ENCODE measurements at regions not wholly inside any gene's neighbourhood (a gene's known extent, or its start where the extent isn't known, plus 50 kb on each side); places are given as distances from the start of the nearest gene placed in this dataset.

DNA sequence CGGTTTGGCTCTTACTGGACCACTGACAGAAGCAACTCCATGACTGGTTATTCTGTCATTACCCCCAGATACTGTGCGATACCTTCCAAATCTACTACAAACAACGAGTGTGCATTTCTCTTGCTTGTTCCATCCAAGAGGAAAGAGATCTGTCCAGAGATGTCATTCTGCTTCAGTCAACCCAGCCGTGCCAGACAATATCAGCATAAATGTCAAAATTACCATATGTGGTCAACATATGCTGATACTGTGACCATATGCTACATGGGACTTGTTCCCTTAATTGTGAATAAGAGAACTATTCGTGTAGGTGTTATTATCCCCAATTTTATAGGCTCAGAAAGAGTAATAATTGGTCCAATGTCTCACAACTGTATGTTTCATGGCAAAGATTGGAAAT lies 143.2 kb upstream of the PRSS1 start:
- intact Hi-C loops (cut with micrococcal nuclease): no loop called here

DNA sequence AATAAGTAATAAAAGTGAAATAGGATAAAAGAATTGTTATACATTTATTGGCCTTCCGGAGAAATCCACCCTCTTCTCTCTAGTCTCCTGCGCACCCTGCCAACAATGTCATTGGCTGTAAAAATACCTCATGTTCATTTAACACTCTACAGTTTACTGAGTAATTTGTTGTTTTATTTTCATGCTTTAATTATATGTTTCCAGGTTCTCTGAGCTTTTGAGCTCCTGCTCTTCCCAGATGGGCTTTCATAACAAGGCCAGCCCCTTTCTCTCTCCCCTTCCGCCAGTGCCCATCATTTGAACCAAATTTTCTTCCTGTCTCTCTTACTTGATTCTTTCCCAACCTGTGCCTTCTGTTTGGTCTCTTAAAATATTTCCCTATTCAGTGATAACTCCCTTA lies 144.6 kb upstream of the PRSS1 start:
- intact Hi-C loops (cut with micrococcal nuclease): loop anchor here (1.0 to 5.0 kb wide), 7 partner anchors 21 to 611 kb away; no protein-coding TSS in a partner anchor

GRCh38 chr7:142603870-142604448 lies 145.3 kb upstream of the PRSS1 start:
- intact Hi-C loops (cut with micrococcal nuclease): loop anchor here (1.0 to 5.0 kb wide), 7 partner anchors 21 to 611 kb away; no protein-coding TSS in a partner anchor

- intact Hi-C loops (cut with micrococcal nuclease): loop anchor here (5.0 kb wide), 1 partner anchor 45 kb away; no protein-coding TSS in a partner anchor
Observed at GRCh38 chr7:142602756-142603155, 146.5 kb upstream of the PRSS1 start.

- intact Hi-C loops (cut with micrococcal nuclease): loop anchor here (5.0 kb wide), 1 partner anchor 45 kb away; no protein-coding TSS in a partner anchor
Observed at GRCh38 chr7:142602183-142602582, 147.1 kb upstream of the PRSS1 start.

GRCh38 chr7:142598297-142598696 lies 151.0 kb upstream of the PRSS1 start:
- intact Hi-C loops (cut with micrococcal nuclease): no loop called here

DNA sequence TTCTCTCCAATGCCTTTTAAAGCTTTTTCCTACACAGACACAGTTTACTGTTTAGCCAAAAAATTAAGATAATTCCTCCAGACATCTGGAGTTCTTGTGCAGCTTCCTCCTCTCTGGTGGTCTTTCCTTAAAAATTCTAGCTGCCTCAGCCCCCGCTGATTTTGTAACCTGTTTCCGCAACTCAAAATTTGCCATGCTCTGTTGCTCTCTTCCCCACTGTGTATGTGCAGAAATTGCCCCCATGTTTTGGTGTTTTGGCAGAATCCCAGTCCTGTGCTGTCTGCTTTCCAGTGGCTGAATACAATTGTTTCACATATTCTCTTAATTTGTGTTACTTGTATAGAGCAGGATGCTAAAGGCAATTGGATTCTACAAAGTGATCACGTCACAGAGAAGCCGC lies 151.7 kb upstream of the PRSS1 start:
- intact Hi-C loops (cut with micrococcal nuclease): no loop called here

DNA sequence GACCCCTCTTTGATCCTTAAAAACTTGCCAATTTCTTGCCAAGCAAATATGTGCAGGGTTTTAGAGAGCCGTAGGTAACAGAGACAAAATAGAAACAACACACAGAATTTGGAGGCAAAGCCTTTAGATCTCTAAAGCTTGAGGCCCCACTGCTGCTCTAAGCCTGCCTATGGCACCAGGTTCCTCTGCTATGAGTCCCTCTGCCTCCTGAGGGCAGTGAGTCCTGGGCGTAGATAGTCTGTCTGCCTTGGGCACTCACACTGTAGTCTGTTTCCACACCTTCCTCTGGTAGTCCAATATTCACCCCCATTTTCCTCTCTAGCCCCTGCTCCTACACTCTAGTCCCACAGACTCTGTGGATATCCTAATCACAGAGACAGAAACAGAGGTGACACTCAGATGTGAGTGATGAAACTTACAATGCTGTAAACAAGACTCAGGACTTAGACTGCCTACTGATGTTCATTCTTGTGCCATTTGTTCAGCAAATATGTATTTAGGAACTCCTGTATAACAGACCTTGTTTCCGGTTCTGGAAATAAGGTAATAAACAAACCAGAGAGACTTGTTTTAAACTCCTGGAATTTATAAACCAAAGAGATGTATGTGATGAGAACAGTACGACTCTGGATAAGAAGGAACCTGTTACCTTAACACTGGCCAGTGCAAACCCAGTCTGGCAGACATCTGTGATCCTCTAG lies 153.3 kb upstream of the PRSS1 start:
- intact Hi-C loops (cut with micrococcal nuclease): no loop called here

GRCh38 chr7:142594078-142594477 lies 155.2 kb upstream of the PRSS1 start:
- intact Hi-C loops (cut with micrococcal nuclease): no loop called here

DNA sequence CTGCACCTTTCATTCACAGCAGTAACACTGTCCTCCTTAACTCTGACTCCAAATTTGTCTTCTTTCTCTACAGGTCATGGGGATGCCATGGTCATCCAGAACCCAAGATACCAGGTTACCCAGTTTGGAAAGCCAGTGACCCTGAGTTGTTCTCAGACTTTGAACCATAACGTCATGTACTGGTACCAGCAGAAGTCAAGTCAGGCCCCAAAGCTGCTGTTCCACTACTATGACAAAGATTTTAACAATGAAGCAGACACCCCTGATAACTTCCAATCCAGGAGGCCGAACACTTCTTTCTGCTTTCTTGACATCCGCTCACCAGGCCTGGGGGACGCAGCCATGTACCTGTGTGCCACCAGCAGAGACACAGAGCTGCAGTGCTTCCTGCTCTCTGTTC lies 156.2 kb upstream of the PRSS1 start:
- intact Hi-C loops (cut with micrococcal nuclease): no loop called here

- intact Hi-C loops (cut with micrococcal nuclease): no loop called here
Observed at GRCh38 chr7:142592664-142593063, 156.6 kb upstream of the PRSS1 start.

- intact Hi-C loops (cut with micrococcal nuclease): no loop called here
Observed at GRCh38 chr7:142592231-142592630, 157.0 kb upstream of the PRSS1 start.

GRCh38 chr7:142590830-142591457 lies 158.3 kb upstream of the PRSS1 start:
- intact Hi-C loops (cut with micrococcal nuclease): no loop called here

- intact Hi-C loops (cut with micrococcal nuclease): no loop called here
Observed at GRCh38 chr7:142590077-142590476, 159.2 kb upstream of the PRSS1 start.

DNA sequence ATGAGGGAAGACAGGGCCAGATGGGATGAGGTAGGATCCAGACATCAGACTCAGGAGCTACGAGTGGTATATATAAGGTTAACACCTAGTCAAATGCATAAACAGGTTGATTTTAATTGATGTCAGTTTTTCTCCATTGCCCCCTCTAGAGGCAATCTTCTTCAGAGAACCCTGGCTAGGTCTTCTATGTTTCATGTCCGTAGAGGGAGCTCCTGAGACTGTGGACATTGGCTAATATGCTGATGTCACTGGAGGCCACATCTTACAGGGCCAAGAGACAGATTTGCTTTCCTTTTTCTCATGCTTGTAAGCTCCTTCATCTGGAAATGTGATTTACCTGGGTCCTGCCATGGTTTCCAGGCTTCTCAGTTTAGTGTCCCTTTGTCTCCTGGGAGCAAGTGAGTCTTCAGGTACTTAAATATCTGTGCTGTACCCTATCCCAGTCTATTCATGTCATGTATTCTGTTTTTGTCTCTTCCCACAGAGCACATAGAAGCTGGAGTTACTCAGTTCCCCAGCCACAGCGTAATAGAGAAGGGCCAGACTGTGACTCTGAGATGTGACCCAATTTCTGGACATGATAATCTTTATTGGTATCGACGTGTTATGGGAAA lies 161.6 kb upstream of the PRSS1 start:
- intact Hi-C loops (cut with micrococcal nuclease): loop anchor here (1.0 to 10.0 kb wide), 3 partner anchors 29 to 103 kb away; no protein-coding TSS in a partner anchor

DNA sequence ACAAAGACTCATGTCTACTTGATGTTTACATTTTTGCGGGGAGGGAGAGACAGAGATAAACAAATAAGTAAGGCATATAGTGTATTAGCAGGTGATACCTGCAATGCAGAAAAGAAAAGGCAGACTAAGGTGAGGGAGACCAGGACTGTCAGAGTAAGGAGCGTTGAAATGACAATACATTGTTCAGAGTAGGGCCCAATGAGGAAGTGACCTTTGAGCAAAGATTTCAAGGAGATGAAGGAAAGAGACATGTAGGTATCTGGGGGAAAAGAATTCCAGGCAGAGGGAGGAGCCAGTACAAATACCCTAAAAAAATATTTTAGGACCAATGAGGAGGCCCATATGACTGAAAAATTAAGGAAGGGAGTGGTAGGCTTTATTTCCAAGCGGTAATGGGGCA lies 162.7 kb upstream of the PRSS1 start:
- intact Hi-C loops (cut with micrococcal nuclease): loop anchor here (1.0 to 10.0 kb wide), 3 partner anchors 28 to 102 kb away; no protein-coding TSS in a partner anchor

DNA sequence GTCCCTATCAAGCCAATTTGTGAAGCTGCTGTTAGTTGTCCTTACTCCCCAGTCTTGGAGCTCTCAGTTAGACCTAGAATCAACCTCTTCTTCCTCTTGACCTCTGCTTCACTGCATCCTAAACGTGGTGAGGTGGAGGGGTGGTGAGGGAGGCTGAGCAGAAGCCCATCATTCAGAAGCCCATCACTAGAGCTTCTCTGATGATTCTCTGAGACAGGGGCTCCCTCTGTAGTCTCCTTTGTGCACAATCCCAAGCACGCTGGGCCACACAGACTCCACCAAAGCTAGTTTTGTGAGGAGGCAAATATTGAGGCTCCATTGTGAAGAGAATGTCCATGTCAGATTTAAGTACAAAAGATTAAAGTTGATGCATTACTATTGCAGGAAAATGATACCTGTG lies 163.8 kb upstream of the PRSS1 start:
- intact Hi-C loops (cut with micrococcal nuclease): loop anchor here (10.0 kb wide), 1 partner anchor 101 kb away; no protein-coding TSS in a partner anchor

DNA sequence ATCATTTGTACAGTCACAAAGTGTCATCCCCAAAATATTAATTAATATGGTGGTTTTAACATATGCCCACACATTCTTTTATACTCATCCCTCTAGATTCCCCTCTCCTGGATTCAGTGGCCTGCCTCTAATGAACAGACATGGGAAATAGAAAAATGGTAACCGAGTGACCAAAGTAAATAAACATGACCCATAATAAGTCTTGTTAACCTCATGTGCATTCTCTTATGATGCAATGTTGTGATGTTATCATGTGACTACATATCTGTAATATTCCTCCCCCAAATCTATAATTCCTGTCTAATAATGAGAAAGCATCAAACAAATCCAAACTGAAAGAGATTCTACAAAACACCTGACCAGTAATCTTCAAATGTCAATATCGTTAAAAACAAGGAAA lies 164.5 kb upstream of the PRSS1 start:
- intact Hi-C loops (cut with micrococcal nuclease): loop anchor here (10.0 kb wide), 1 partner anchor 100 kb away; no protein-coding TSS in a partner anchor

DNA sequence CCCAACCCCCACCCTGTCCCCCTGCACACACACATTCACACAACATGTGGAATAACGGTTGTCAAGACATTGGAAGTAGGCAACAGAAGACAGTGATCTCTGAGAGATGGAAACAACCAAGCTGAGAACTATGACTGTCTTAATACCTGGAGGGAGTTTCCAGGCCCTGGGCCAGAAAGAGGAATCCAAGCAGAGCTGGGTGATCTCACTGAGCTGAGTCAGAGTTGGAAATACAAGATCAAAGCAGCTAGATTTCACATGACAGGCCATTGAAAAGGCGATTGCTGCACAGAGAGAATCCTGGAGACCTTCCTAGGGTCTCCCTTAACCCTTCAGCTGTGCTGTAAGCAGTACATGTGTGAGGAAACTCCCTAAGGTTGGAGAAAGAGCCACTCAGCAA lies 165.8 kb upstream of the PRSS1 start:
- intact Hi-C loops (cut with micrococcal nuclease): loop anchor here (1.0 to 10.0 kb wide), 4 partner anchors 21 to 226 kb away; no protein-coding TSS in a partner anchor

DNA sequence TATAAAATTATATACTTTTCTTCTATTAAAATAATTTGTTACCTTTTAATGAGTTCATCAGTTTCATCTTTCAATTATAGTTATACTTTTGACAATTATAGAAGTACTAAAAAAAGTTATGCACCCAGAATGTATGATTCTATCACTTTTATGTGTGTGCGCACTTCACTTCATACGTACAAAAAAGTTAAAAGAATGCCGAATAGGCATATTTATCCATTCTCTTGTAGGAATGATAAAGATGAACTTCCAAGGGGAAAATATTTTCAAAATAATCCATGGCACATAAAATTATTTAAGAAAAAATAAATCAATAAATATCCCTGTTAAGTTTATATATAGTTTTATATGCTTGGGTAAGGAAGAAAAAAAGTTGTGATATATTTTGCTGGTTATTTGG lies 166.9 kb upstream of the PRSS1 start:
- intact Hi-C loops (cut with micrococcal nuclease): loop anchor here (10.0 kb wide), 1 partner anchor 98 kb away; no protein-coding TSS in a partner anchor

- intact Hi-C loops (cut with micrococcal nuclease): loop anchor here (10.0 kb wide), 1 partner anchor 97 kb away; no protein-coding TSS in a partner anchor
Observed at GRCh38 chr7:142581341-142581740, 167.9 kb upstream of the PRSS1 start.
